GM12872 (cell line): ENCODE measurements at regions not wholly inside any gene's neighbourhood (a gene's known extent, or its start where the extent isn't known, plus 50 kb on each side); places are given as distances from the start of the nearest gene placed in this dataset.

ENCODE experiments used
- TF ChIP-seq, protein P1 (sequence below): IDR thresholded peaks from 3 replicates; pipeline ENCODE4 v1.5.1; 2011; ENCODE audit warnings: low read depth, mild to moderate bottlenecking, low read length, moderate library complexity; ENCODE audit not compliant: insufficient read depth

GRCh38 chr14:85461432-85462133 is 68.4 kb upstream of the FLRT2 start:
- TF ChIP-seq, protein P1, sequence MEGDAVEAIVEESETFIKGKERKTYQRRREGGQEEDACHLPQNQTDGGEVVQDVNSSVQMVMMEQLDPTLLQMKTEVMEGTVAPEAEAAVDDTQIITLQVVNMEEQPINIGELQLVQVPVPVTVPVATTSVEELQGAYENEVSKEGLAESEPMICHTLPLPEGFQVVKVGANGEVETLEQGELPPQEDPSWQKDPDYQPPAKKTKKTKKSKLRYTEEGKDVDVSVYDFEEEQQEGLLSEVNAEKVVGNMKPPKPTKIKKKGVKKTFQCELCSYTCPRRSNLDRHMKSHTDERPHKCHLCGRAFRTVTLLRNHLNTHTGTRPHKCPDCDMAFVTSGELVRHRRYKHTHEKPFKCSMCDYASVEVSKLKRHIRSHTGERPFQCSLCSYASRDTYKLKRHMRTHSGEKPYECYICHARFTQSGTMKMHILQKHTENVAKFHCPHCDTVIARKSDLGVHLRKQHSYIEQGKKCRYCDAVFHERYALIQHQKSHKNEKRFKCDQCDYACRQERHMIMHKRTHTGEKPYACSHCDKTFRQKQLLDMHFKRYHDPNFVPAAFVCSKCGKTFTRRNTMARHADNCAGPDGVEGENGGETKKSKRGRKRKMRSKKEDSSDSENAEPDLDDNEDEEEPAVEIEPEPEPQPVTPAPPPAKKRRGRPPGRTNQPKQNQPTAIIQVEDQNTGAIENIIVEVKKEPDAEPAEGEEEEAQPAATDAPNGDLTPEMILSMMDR: no peak

DNA sequence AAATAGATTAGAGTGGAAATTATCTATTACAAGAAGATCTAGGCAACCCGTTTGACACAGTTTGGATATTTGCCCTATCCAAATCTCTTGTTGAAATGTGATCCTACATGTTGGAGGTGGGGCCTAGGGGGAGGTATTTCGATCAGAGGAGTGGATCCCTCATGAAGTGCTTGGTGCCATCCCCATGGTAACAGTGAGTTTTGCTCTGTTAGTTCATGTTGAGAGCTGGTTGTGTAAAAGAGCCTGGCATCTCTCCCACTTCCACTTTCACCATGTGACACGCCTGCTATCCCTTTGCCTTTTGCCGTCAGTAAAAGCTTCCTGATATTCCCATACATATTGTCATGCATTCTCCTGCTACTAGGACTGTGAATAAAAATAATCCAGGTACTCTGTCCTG is 66.4 kb upstream of the FLRT2 start:
- TF ChIP-seq, protein P1: no peak

GRCh38 chr14:85464135-85464895 is 65.6 kb upstream of the FLRT2 start:
- TF ChIP-seq, protein P1: no peak

- TF ChIP-seq, protein P1: no peak
These were observed 63.3 kb upstream of the FLRT2 start for GRCh38 chr14:85466678-85467077.

DNA sequence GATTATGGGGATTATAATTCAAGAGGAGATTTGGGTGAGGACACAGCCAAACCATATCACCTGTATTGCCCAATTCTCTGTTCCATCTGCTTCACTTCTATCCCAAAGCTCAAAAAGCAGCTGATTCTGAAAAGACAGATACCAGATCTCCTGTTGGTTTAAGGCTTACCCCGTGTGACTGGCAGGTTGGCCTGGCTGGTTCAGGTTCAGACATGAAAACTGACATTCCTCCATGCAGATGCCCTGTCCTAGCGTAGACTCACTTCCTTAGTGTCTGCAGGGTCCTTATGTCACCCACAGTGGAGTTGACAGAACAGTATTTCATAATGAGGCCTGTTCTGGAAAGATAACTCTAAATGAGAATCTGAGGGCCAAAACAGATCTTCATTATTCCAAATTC is 61.1 kb upstream of the FLRT2 start:
- TF ChIP-seq, protein P1: no peak

GRCh38 chr14:85471156-85471555 is 58.8 kb upstream of the FLRT2 start:
- TF ChIP-seq, protein P1: no peak

GRCh38 chr14:85471744-85472143 is 58.2 kb upstream of the FLRT2 start:
- TF ChIP-seq, protein P1: no peak
